HUDEP-2 (cell line): ENCODE measurements at regions not wholly inside any gene's neighbourhood (a gene's known extent, or its start where the extent isn't known, plus 50 kb on each side); places are given as distances from the start of the nearest gene placed in this dataset.
"Not testable (repeated sequence)": the region's sequence is repeated elsewhere in the genome, so short reads cannot be mapped to it uniquely, and the experiment has no call there.

Source experiments
- DNase-seq, 76 experiments: peaks; one replicate each; lab custom pipeline; 2025; ENCODE audit not compliant: unreplicated experiment in 76 of 76; lab: John Stamatoyannopoulos, UW

- DNase-seq, result no peak
Measured at GRCh38 chr1:238950017-238950416, 436.4 kb upstream of the CHRM3 start.

- DNase-seq, result no peak
Measured at GRCh38 chr1:238944028-238944427, 442.3 kb upstream of the CHRM3 start.

GRCh38 chr1:238927899-238928298, 458.5 kb upstream of the CHRM3 start:
- DNase-seq, result no peak

- DNase-seq, result peak in 54 of 76 experiments; percentile 4 to 91 (median 62)
Measured at GRCh38 chr1:238916828-238917227, 469.5 kb upstream of the CHRM3 start.

- DNase-seq, result no peak
Measured at GRCh38 chr1:238914346-238914745, 472.0 kb upstream of the CHRM3 start.

- DNase-seq, result no peak
Measured at GRCh38 chr1:238913210-238913609, 473.2 kb upstream of the CHRM3 start.

- DNase-seq, result no peak
Measured at GRCh38 chr1:238912148-238912547, 474.2 kb upstream of the CHRM3 start.

GRCh38 chr1:238902752-238903151, 483.6 kb upstream of the CHRM3 start:
- not testable (repeated sequence) for DNase-seq

- no peak for DNase-seq
Measured at GRCh38 chr1:238900334-238900865, 486.0 kb upstream of the CHRM3 start.

- DNase-seq, result peak in 21 of 76 experiments; percentile 1 to 51 (median 10)
Measured at GRCh38 chr1:238898856-238899255, 487.5 kb upstream of the CHRM3 start.

- DNase-seq, result peak in 11 of 76 experiments; percentile 2 to 40 (median 13)
Measured at GRCh38 chr1:238895911-238896310, 490.5 kb upstream of the CHRM3 start.

GRCh38 chr1:238892612-238893011, 493.8 kb upstream of the CHRM3 start:
- no peak for DNase-seq

- no peak for DNase-seq
Measured at GRCh38 chr1:238861342-238862066, 524.9 kb upstream of the CHRM3 start.

- no peak for DNase-seq
Measured at GRCh38 chr1:238833919-238834318, 552.4 kb upstream of the CHRM3 start.

- DNase-seq, result no peak
Measured at GRCh38 chr1:238832106-238832505, 554.3 kb upstream of the CHRM3 start.

- no peak for DNase-seq
Measured at GRCh38 chr1:238830036-238830611, 556.2 kb upstream of the CHRM3 start.

GRCh38 chr1:238826891-238827290, 559.5 kb upstream of the CHRM3 start:
- DNase-seq, result no peak

GRCh38 chr1:238823416-238823815, 563.0 kb upstream of the CHRM3 start:
- DNase-seq, result no peak

- no peak for DNase-seq
Measured at GRCh38 chr1:238811211-238811879, 575.0 kb upstream of the CHRM3 start.

- no peak for DNase-seq
Measured at GRCh38 chr1:238790882-238791281, 595.5 kb upstream of the CHRM3 start.

GRCh38 chr1:238789916-238790667, 596.3 kb upstream of the CHRM3 start:
- DNase-seq, result peak in 40 of 76 experiments; percentile 1 to 76 (median 30)
